HG03097 (cell line): ENCODE measurements at regions not wholly inside any gene's neighbourhood (a gene's known extent, or its start where the extent isn't known, plus 50 kb on each side); places are given as distances from the start of the nearest gene placed in this dataset.
"Not testable (repeated sequence)": the region's sequence is repeated elsewhere in the genome, so short reads cannot be mapped to it uniquely, and the experiment has no call there.

Source experiments
- ATAC-seq: cut with Tn5 transposase; IDR thresholded peaks from one replicate; pipeline ENCODE4 v1.9.1; 2021; ENCODE audit not compliant: unreplicated experiment, low FRiP score

DNA sequence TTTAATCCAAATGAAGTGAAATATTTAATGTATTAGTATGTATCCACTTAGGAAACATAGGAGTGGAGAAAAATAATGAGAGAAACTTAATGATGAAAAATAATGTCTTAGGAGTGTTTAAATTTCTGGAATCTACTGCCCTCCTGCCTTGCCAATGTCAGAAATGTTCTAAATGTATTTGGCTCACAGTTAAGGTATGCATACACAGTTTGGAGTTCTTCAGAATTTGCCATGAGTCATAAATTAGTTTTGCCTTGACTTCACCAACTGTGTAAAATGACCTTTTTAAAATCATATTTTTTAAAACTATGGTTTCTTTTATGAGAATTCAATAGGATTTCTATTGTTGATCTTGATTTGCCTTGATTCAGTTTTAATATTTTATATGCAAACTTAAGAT is 191.7 kb upstream of the HSF2 start:
- ATAC-seq, result no peak

DNA sequence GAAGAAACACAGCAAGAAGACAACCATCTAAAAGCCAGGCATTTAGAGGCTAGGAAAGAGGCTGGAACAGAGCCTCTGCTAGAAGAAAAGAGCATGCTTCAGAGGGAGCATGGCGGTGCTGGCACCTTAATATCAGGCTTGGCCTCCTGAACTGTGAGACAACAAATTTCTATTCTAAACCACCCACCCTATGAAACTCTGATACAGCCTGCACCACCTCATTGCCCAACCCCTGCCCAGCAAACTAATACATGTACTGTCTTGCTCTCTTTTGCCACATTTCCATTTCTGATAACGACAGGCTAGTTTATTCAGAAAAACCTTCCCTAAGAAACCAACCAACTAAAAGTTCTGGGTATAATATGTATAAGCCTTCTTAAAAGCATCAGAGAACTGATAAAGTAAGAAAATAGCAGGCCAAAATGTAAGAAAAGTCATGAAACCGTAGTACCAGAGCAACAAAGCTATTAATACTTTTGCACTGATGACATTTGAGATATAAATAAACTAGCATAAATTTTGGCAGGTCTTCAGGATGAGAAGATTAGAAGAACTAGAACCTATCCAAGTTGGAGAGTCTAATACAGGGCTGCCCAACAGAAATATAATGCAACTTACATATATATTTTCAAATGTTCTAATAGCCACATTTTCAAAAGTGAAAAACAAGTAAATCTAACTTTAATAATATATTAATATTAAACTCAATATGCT is 184.7 kb upstream of the HSF2 start:
- no peak for ATAC-seq

GRCh38 chr6:122220254-122220653 is 179.2 kb upstream of the HSF2 start:
- ATAC-seq, result no peak

DNA sequence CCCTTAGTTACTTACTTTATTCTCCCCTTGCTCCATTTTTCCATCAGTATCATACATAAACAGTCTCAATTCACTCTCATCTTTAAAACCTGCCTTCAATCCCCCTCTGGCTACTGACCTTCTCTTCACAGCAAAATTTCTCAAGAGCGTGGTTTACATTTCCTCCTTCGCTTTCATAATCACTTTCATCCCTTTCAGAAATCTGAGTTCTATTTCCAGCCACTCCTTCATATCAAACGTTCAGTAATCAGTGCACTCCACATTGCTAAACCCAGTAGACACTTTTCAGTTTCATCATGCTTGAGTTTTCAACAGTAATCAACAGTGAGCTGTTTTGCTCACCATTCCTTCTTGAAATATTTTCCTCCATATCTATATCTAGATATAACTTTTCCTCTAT is 176.7 kb upstream of the HSF2 start:
- no peak for ATAC-seq

DNA sequence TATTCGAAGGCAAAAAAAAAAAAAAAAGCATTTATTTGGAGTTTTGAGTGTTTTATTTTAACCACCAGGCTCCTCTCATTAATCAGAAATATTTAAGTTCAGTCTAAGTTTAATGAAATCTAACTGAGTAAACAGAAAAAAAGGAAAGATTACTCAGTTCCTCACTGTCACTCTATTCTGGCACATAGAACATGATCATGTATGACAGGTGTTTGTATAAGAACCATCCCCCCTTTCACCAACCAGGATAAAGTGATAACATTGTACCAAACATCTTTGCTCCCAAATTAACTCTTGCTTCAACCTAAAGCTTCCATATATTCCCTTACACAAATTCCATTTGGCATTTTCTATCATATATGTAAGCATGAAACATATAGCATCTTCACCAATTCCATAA is 176.2 kb upstream of the HSF2 start:
- no peak for ATAC-seq

DNA sequence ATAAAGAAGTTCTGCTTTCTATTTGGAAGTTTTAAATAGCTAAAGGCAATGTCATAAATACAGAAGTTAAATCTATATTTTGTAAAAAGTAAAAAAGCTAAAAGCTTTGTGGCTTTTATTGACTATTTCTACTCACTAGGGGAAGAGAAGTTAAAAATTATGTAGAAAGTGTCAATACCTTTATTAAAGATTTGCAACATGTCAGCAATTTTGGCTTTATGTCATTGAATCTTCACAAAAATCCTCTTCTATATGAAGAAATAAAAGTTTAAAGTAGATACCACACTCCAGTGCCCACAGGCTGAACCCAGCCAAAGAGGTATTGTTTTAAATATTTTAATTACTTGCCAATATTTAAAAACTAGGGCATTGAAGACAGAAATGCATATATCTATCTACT is 160.6 kb upstream of the HSF2 start:
- ATAC-seq, result no peak

DNA sequence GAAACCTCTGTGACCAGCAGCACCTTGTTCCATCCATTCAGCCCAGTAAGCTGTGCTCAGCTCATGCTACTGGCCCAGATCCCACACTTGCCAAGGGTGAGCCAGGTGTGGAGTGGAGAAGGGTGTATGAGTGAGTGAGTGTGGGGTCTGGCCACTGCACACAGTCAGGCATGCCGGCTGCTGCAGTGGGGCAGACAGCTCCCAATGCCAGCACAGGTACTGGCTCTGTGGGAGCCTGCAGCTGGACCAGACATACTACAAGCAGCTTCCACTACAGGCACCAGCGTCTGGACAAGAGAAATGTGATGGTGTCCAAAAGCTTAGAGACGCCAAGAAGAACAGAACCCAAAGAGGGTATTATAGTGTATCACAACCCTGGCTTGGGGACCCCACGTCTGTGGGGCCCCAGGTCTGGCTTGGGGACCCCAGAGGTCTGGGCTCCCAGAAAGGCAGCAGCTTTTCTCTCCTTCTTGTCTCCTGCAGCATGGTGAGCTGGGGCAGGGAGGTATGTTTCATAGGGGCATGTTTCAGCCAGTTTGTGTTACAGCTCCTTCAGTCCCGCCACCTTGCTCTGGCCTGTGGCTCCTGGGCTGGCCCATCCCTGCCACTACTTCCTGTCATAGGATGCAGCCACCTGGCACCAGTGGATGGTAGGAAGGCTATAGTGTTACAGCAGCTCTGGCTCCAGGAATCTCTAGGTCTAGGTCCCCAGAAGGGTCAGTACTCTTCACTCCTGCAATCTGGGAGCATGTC is 152.4 kb upstream of the HSF2 start:
- ATAC-seq, result no peak

DNA sequence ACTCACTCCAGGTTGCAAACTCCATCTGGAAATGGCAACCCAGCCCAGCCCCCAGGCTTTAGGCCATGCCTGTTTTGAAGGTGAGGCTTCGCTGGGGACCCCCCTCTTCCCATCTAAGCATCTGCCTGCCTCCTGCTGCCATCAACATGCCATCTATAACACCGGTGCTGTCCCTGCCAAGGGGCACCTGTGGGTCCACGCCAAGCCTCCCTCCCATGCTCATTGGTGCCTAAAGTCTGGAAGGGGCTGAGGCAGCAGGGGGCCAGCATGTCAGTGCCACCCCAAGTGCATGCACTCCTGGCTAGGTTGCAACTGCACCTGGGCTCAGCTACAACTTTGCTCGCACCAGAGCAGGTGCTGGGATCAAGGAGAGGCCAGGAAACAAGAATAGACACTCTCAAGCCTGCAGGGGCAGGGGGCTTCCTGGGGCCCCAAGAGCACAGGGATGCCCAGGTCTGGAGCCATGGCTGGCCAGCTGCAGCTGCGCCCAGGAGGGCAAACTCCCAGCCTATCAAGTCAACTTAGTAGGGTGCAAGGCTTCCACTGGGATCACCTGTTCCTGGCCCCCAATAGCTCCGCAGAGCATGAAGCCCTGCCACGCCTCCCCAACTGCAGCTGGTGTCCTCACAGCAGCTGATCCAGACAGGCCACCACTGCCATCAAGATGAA is 151.3 kb upstream of the HSF2 start:
- no peak for ATAC-seq

DNA sequence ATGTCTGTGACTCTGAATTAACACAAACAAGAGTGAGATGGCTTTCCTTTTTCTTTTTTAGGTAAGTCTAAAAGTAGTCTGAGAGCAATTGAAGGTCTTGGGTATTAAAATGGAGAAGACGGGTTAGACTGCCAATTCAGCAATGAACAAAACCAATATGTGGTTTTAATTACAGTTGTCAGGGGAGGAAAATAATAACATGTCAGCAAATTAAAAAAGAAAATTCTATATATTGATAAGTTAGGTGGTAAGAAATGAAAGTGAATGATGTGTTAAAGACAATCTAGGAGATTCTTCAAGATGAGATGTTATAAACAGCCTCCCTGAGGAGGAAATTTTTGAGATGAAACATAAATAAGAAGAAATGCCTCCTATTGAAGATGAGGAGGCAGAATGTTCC is 150.6 kb upstream of the HSF2 start:
- ATAC-seq, result no peak

DNA sequence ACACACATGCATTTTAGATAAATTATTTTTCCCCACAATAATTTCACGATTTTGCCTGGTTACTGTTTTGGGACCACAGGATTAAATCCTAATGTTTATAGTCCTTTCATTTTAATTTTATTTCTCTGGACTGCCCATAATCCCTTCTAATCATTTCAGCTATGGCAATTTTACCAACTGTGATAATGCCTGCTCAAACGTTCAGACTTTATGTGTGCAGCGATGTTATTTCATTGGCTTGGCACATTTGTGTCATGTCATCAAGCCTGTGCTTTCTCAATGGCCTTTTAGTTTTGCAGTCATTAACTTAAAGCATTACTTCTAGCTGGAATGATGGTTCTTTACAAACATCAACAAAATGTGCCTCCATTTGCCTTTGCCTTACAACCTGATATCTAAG is 140.6 kb upstream of the HSF2 start:
- ATAC-seq, result no peak

DNA sequence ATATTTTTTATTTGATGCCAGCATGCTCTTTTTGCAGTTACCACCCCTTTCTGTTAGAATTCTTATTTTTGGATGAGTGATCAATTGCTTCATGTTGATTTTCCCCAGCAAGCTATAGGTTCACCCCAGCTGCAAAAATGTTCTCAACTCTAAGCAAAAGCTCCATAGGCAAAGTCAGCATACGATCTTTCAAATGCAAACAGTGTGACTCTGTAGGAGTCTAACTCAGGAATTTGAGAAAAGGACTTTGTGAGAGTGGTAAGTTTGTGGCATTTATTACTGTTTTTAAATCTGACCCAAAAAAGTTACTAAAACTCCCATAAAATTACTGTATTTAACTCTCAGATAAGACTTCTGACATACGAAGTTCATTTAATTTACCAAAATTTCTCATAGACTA is 134.9 kb upstream of the HSF2 start:
- ATAC-seq, result no peak

DNA sequence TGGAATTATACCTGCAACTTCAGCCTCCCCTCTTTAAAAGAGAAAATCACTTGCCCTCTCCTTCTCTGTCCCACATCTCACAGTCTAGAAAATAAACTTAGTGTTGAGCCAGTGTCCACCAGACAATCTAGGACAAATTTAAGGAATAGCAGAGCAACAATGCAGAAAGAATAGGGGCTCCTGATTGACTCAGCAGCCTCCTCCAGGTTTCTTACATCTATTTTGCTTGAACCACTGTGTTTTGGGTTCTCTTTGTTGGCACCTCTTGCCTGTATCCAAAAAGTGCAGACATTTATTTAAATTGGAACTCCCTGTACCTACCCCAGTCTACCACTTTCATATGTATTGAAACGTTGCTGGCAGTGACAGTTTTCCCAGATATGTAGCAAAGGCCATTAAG is 133.7 kb upstream of the HSF2 start:
- no peak for ATAC-seq

DNA sequence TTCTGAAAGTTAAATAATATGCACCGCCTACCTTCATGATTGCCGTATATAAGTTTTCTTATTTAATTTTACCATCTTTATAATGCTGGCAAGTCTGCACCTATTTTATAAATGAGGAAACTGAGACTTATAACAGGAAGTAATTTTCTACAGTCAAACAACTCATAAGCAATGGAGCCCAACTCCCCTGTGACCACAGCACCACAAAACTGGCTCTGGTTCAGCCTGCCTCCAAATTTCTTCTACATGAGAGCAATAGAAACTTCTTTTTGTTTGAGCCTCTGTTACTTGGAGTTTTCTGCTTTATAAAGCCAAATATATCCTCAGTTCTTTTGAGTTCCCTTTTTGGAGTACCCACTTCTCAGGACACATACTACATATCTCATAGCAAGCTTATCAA is 131.1 kb upstream of the HSF2 start:
- ATAC-seq, result no peak

DNA sequence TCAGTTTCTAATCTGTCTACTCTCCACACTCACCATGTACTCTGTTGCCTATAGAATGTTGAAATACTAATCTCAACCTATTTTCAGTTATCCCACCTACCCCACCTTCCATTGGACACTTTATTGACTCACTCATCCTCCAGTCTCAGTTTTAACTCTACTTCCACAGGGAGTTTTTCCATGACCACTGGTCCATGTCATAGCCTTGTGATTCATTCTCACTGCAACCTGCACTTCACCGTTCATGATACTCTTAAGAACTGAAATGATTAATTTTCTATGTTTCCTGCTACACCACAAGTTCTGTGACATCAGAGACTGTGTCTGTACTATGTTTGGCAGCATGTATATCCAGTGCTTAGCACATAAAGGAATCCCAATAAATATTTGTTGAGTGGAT is 122.8 kb upstream of the HSF2 start:
- ATAC-seq, result no peak

DNA sequence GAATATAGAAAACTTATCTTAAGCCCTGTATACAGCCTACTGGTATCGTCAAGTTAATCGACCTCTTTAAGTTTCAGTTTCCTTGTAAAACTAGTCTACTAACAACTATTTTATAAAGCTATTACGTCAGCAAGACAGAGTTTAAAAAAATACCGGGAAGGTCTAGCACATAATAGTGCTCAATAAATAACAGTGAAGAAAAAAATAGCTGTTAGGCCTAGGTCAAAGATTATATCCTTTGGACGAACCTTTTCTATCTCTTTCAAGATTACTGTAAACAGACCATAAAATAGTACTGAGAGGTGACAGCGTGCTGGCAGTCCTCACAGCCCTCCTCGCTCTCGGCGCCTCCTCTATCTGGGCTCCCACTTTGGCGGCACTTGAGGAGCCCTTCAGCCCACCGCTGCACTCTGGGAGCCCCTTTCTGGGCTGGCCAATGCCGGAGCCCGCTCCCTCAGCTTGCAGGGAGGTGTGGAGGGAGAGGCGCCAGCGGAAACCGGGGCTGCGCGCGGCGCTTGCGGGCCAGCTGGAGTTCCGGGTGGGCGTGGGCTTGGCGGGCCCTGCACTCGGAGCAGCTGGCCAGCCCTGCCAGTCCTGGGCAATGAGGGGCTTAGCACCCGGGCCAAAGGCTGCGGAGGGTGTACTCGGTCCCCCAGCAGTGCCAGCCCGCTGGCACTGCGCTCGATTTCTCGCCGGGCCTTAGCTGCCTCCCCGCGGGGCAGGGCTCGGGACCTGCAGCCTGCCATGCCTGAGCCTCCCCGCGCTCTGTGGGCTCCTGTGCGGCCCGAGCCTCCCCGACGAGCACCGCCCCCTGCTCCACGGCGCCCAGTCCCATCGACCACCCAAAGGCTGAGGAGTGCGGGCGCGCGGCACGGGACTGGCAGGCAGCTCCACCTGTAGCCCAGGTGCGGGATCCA is 119.1 kb upstream of the HSF2 start:
- ATAC-seq, result not testable (repeated sequence)

GRCh38 chr6:122283884-122284283 is 115.6 kb upstream of the HSF2 start:
- no peak for ATAC-seq

DNA sequence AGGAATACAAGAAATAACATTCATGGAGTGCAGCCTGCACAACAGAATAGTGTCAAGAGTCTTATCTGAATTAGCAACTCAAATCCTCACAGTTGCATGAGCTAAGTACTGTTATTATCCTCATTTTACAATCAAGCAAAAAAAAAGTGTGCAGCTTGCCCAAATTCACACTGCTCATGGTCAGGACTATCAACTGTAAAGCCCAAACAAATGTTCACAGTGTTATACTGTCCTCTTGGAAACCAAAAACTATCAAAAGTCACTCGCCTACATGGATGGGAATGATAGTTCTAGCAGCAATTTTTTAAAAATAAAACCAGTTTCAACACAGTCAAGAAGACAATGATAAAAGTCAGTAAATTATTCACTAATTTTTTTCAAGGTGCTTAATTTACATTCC is 114.6 kb upstream of the HSF2 start:
- no peak for ATAC-seq

DNA sequence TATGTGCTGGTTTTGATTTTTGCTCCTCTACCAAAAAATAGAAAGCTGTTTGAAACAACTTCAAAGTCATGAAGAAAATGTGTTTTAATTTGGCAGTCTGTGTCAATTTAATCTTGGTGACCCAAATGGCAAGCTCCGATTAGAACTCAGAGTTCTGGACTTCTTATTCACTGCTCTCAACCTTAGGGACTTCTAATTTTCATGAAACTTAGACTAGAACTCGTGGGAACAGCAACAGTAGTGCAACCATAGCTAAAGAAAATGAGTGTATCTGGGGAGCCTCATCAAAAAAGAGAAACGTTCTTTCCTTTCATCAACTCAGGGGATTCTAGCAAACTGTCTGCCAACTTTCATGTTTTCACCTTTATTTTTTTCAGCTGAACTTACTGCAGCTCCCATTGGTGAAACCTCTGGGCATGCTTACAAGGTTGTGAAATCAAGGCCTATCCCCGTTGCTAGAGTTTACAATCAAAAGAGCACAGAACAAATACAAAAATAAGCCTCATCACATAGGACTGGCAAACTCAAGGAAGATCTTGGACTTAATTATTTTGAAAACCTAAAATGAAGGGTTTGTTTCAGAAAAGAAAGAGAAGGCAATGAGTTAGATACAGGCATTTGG is 114.0 kb upstream of the HSF2 start:
- ATAC-seq, result no peak

DNA sequence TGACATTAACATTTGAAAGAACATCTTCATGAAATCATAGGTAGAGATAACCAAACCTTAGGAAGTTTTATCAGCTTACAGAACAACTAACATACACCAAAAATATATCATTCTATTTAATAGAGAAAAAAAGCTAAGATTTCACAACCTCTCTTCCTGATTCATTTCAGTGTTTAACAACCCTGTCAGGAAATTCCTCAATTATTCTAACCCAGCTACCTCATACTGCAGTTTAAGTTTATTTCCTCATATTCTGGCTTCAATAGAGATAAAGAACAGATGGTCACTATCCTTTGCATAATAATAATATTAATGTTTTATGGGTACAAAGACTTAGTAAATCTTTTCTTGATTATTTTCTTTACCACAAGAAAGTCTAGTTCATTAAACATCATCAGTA is 112.9 kb upstream of the HSF2 start:
- no peak for ATAC-seq

DNA sequence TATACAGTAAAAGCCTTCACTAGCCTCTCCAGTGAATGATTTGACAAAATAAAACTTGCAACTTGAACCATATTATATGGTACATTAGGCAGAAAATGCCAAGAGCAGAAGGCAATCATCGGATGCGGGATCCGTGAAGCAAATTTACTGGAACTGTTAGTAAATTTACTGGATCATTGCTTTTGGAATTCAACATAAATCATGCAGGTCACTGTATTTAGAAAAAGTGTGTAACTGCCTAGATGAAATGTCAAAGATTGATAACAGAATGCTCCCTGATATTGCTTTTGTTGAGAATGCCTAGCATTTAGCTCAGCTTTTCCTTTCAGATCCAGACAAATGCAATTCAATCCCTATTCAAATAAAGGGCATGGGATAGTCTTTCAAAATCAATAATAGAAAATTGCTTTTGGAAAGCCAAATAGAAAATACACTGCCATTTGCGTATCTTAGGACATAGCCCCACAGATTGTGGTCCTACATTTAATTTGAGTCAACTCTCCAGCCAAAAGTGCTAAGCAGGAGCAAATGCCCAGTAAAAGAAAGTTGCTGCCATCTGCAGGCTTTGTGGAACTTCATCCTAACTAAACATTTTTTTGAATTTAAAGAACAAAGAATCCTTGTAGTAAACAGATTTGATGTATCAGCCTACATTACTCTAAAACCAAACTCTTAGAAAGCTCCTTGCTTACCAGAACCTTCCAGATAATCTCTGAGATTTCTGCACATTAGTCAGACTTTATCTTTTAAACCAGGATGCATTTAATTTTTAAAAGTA is 109.5 kb upstream of the HSF2 start:
- no peak for ATAC-seq
